ENCODE measurements at regions not wholly inside any gene's neighbourhood (a gene's known extent, or its start where the extent isn't known, plus 50 kb on each side); places are given as distances from the start of the nearest gene placed in this dataset.
"Not testable (repeated sequence)": the region's sequence is repeated elsewhere in the genome, so short reads cannot be mapped to it uniquely, and the experiment has no call there.

GRCh38 chr14:106774889-106775480 is 1248.6 kb downstream of the TMEM121 start:
- DNase-seq, result not testable (repeated sequence)

GRCh38 chr14:106776395-106776983 is 1250.1 kb downstream of the TMEM121 start:
- no peak for DNase-seq

- no peak for DNase-seq
Observed at GRCh38 chr14:106778986-106779385, 1252.6 kb downstream of the TMEM121 start.

GRCh38 chr14:106786697-106787096 is 1260.3 kb downstream of the TMEM121 start:
- DNase-seq, result no peak

- no peak for DNase-seq
Observed at GRCh38 chr14:106787626-106788025, 1261.2 kb downstream of the TMEM121 start.

GRCh38 chr14:106788534-106788933 is 1262.2 kb downstream of the TMEM121 start:
- no peak for DNase-seq

GRCh38 chr14:106789318-106789717 is 1262.9 kb downstream of the TMEM121 start:
- DNase-seq, result no peak

- DNase-seq, result peak; percentile 32
Observed at GRCh38 chr14:106790189-106791036, 1264.0 kb downstream of the TMEM121 start.

- no peak for DNase-seq
Observed at GRCh38 chr14:106792543-106792942, 1266.2 kb downstream of the TMEM121 start.

- DNase-seq, result not testable (repeated sequence)
Observed at GRCh38 chr14:106798166-106798565, 1271.8 kb downstream of the TMEM121 start.

- DNase-seq, result no peak
Observed at GRCh38 chr14:106802413-106803364, 1276.3 kb downstream of the TMEM121 start.

- DNase-seq, result no peak
Observed at GRCh38 chr14:106803379-106803778, 1277.0 kb downstream of the TMEM121 start.

GRCh38 chr14:106807493-106807892 is 1281.1 kb downstream of the TMEM121 start:
- DNase-seq, result no peak

- no peak for DNase-seq
Observed at GRCh38 chr14:106808458-106808857, 1282.1 kb downstream of the TMEM121 start.

GRCh38 chr14:106808907-106809306 is 1282.5 kb downstream of the TMEM121 start:
- DNase-seq, result no peak

- DNase-seq, result no peak
Observed at GRCh38 chr14:106809615-106810014, 1283.2 kb downstream of the TMEM121 start.

- DNase-seq, result not testable (repeated sequence)
Observed at GRCh38 chr14:106810168-106810567, 1283.8 kb downstream of the TMEM121 start.

GRCh38 chr14:106811162-106811561 is 1284.8 kb downstream of the TMEM121 start:
- DNase-seq, result no peak

GRCh38 chr14:106812788-106813476 is 1286.5 kb downstream of the TMEM121 start:
- no peak for DNase-seq

- no peak for DNase-seq
Observed at GRCh38 chr14:106813477-106813823, 1287.1 kb downstream of the TMEM121 start.

- DNase-seq, result no peak
Observed at GRCh38 chr14:106820119-106820518, 1293.7 kb downstream of the TMEM121 start.

GRCh38 chr14:106821119-106821518 is 1294.7 kb downstream of the TMEM121 start:
- no peak for DNase-seq
